HEK293T (cell line): ENCODE measurements at regions not wholly inside any gene's neighbourhood (a gene's known extent, or its start where the extent isn't known, plus 50 kb on each side); places are given as distances from the start of the nearest gene placed in this dataset.

Experiments
- ARNT ChIP-seq: fragments of 450-650 bp; IDR thresholded peaks from 2 replicates; pipeline ENCODE4 v1.6.1; 2017; ENCODE audit warnings: mild to moderate bottlenecking
- BHLHE40 ChIP-seq: fragments of 450-650 bp; IDR thresholded peaks from 2 replicates; pipeline ENCODE4 v1.6.1; 2016; ENCODE audit warnings: mild to moderate bottlenecking, moderate library complexity, borderline replicate concordance
- ELF4 ChIP-seq: fragments of 450-650 bp; IDR thresholded peaks from 2 replicates; pipeline ENCODE4 v1.6.1; 2017; ENCODE audit warnings: antibody characterized with exemption
- FOXK2 ChIP-seq: fragments of 450-650 bp; IDR thresholded peaks from 2 replicates; pipeline ENCODE4 v1.6.1; 2016; ENCODE audit warnings: mild to moderate bottlenecking
- FOXM1 ChIP-seq: fragments of 450-650 bp; IDR thresholded peaks from 2 replicates; pipeline ENCODE4 v1.6.1; 2017; ENCODE audit warnings: mild to moderate bottlenecking, borderline replicate concordance
- HDGF ChIP-seq: fragments of 450-650 bp; IDR thresholded peaks from 2 replicates; pipeline ENCODE4 v1.6.1; 2017; ENCODE audit warnings: antibody characterized with exemption, borderline replicate concordance
- LEF1 ChIP-seq: fragments of 450-650 bp; IDR thresholded peaks from 2 replicates; pipeline ENCODE4 v1.6.1; 2017; ENCODE audit warnings: mild to moderate bottlenecking, borderline replicate concordance
- PKNOX1 ChIP-seq: fragments of 450-650 bp; IDR thresholded peaks from 2 replicates; pipeline ENCODE4 v1.6.1; 2016
- SUZ12 ChIP-seq: fragments of 450-650 bp; IDR thresholded peaks from 2 replicates; pipeline ENCODE4 v1.6.1; 2016; ENCODE audit warnings: mild to moderate bottlenecking
- TARDBP ChIP-seq: fragments of 450-650 bp; IDR thresholded peaks from 2 replicates; pipeline ENCODE4 v1.6.1; 2016

- TF ChIP-seq PKNOX1, result no peak
- TF ChIP-seq TARDBP, result no peak
- no peak for TF ChIP-seq HDGF
- TF ChIP-seq FOXM1, result no peak
- no peak for TF ChIP-seq ELF4
- no peak for TF ChIP-seq SUZ12
- no peak for TF ChIP-seq ARNT
- TF ChIP-seq LEF1, result no peak
- no peak for TF ChIP-seq BHLHE40
- no peak for TF ChIP-seq FOXK2
Measured at GRCh38 chr1:38238294-38238693, 191.7 kb upstream of the POU3F1 start.
